Astrocyte of the spinal cord (primary cell): ENCODE measurements at regions not wholly inside any gene's neighbourhood (a gene's known extent, or its start where the extent isn't known, plus 50 kb on each side); places are given as distances from the start of the nearest gene placed in this dataset.

Experiments used
- DNase-seq: peaks from one replicate; pipeline ENCODE4 v3.0.0; 2011; ENCODE audit warnings: low read depth, low spot score
- H3K4me3 ChIP-seq: 2 replicates; pipeline ENCODE4 v1.5.1; 2011; ENCODE audit warnings: low read depth, mild to moderate bottlenecking, low read length, moderate library complexity
- in situ Hi-C: cut with HindIII; loops from 2 replicates; pipeline ENCODE4 v1.10.0; 2017; ENCODE audit warnings: low sequenced_read_pairs
- TF ChIP-seq, protein P1 (sequence below): IDR thresholded peaks from 2 replicates; pipeline ENCODE4 v1.5.1; 2012; ENCODE audit warnings: low read depth, mild to moderate bottlenecking, low read length, inconsistent platforms

DNA sequence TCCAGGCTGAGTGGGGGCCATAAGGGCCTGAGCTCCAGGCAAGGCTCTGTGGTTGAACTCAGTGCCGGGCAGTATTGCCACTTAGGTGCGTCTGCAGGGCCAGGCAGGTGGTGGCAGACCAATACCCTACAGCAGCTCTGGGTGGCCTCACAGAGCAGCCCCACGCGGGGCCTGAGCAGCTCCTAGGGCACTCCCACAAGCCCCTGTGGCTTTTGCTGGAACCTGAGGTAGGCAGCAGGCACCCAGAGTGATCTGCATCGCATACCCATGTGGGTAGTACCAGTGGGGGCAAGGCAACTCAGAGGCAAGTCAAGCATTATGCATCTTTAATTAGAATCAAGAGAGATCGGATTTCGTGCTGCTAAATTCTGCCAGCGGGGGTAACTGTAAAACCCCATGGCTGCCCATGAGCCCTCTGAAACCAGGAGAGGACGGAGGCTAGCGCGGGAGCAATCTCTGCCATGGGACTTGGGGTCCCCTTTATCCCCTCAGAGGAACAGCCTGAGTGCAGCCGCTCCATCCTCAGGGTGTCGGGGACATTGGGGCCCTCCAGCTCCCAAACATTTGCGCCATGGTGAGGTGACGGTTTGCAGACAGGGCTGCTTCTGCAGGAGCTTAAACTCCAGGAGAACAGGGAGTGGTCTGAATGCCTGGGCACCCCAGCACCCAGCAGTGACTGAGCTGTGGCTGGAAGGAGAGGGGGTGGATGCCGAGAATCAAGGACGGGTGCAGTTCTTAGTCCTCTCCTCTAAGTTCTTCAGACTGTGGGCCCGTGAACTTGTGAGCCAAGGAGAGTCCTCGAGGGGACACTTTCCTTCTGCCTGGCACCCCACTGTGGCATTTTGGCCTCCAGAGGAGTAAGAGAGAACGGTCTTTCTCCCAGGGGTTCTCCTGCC, 62.4 kb upstream of the PCSK6 start:
- no peak for DNase-seq
- in situ Hi-C loops: no loop called here

DNA sequence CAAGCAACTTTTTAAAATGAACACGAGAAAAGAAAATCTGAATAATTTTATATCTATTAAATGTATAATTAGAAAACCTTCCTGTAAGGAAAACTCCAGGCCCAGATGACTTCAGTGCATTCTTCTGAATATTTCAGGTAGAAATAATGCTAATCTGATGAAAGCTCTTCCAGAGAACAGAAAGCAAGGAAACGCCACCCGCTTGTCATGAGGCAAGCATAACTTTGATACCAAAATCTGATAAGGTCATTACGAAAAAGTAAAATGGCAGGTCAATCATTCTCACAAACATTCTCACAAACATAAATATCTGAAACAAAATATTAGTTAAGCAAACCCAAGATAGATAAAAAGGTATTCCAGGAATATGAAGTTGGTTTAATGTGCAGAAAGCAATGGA, 60.6 kb upstream of the PCSK6 start:
- no peak for DNase-seq
- no peak overlapping the region for H3K4me3 ChIP-seq
- in situ Hi-C loops: no loop called here
- TF ChIP-seq, protein P1, sequence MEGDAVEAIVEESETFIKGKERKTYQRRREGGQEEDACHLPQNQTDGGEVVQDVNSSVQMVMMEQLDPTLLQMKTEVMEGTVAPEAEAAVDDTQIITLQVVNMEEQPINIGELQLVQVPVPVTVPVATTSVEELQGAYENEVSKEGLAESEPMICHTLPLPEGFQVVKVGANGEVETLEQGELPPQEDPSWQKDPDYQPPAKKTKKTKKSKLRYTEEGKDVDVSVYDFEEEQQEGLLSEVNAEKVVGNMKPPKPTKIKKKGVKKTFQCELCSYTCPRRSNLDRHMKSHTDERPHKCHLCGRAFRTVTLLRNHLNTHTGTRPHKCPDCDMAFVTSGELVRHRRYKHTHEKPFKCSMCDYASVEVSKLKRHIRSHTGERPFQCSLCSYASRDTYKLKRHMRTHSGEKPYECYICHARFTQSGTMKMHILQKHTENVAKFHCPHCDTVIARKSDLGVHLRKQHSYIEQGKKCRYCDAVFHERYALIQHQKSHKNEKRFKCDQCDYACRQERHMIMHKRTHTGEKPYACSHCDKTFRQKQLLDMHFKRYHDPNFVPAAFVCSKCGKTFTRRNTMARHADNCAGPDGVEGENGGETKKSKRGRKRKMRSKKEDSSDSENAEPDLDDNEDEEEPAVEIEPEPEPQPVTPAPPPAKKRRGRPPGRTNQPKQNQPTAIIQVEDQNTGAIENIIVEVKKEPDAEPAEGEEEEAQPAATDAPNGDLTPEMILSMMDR: no peak

More for the DNA sequence above, 62.4 kb upstream of the PCSK6 start:
- TF ChIP-seq, protein P1: no peak
- H3K4me3 ChIP-seq: no peak overlapping the region

DNA sequence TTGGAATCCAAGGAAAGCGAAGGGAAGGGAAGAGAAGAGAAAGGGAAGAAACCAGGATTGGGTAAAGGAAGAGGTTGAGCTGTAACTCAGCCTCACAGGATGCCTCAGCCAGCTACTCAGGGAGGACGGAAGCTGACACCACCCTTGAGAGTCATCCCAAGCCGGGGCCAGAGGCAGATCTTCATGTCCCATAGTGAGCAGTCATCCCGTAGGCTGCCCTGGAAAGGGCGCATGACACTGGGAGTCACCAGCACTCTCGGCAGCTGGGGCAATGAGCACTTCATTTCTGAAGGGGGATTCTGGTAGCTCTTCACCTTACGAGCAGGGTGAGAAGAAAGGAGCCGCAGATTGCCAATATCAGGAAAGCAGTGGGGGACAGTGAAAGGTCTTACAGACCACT, 60.1 kb upstream of the PCSK6 start:
- no peak for DNase-seq
- in situ Hi-C loops: no loop called here

DNA sequence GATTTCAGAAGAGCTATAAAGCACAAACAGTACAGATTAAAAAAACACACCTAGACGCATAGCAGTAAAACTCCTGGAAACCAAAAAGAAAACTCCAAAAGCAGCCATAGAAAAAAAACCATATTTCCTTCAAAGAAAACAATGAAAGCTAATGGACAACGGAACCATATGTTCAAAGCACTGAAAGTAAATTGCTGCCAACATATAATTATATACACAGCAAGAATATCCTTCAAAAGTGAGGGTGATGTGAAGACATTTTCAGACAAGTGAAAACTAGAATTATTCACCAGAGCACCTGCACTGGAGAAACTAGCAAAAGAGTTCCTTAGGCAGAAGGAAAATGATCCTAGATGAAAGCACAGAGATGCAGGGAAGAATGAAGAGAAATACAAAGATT, 58.2 kb upstream of the PCSK6 start:
- TF ChIP-seq, protein P1: no peak
- no peak overlapping the region for H3K4me3 ChIP-seq
- in situ Hi-C loops: no loop called here
- no peak for DNase-seq

More for the DNA sequence above, 60.1 kb upstream of the PCSK6 start:
- H3K4me3 ChIP-seq: no peak overlapping the region
- TF ChIP-seq, protein P1: no peak

DNA sequence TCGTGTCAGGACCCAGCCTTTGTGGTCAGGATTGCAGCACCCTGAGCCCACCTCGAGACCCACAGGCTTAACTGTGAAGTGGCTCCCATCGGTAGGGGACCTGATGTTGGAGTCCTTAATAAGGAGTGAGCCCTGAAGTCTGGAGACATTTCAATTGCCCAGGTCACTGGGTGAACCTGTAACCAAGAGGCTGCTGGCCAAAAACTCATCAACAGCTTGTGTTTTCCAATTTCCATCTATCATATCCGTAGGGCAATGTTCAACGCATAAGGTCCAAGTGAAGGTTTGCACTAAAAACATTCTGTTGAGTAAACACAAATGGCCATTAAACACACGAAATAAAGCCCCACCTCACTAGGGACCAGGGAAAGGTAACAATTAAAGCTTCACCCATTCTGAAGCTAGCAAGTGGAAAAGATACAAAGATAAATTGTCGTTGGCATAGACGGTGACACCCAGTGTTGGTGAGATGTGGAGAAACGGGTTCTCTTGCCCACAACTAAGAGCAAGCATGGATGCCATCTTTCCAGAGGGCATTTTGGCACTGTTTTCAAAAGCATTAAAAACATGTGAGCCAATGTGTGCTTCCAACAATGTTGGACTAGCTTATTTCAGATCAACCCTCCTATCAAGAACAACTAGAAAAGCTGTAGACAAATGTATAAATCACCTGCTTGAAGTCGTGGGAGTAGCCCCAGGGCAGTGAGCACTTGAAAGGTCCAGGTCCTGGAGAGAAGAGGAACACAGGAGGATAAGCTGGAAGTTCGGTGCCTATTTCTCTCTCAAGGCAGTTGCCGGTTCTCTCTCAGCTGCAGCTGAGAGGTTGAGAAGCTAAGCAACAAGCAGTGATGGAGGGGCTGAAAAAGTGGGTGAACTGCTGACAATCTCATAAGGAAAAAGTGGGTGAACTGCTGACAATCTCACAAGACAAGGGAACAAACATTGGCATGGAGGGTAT, 56.3 kb upstream of the PCSK6 start:
- no peak for DNase-seq
- TF ChIP-seq, protein P1: no peak
- H3K4me3 ChIP-seq: no peak overlapping the region
- in situ Hi-C loops: no loop called here

DNA sequence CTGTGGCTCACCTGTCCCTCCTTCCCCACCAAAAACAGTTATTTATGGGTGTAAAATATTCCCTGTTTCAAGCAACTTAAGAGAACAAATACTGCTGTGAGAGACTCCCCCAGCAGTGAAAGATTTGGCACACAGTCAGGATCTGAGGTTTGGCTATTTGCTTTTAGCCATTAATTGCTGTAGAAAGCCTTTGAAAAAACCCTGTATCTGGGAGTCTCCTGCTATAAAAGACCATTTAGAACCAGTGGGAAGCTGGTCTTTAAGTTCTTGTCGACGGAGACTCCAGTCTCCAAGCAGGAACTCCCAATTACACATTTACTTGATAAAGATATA, 55.1 kb upstream of the PCSK6 start:
- in situ Hi-C loops: no loop called here
- no peak overlapping the region for H3K4me3 ChIP-seq
- TF ChIP-seq, protein P1: no peak
- no peak for DNase-seq
